SK-N-SH treated with all-trans-retinoic acid at 6 μM for 48 hours (cell line): ENCODE measurements at regions not wholly inside any gene's neighbourhood (a gene's known extent, or its start where the extent isn't known, plus 50 kb on each side); places are given as distances from the start of the nearest gene placed in this dataset.

Experiments
- ARNTL ChIP-seq: fragments of 450-650 bp; formaldehyde crosslinking; IDR thresholded peaks from 2 replicates; pipeline ENCODE4 v1.5.0; 2020; ENCODE audit warnings: low read depth, mild to moderate bottlenecking, moderate library complexity, borderline replicate concordance
- BACH2 ChIP-seq: fragments of 250-450 bp; sonication (Bioruptor Pico); IDR thresholded peaks from 2 replicates; pipeline ENCODE4 v1.9.0; 2021; ENCODE audit warnings: mild to moderate bottlenecking, borderline replicate concordance
- CREB5 ChIP-seq: fragments of 250-450 bp; sonication (Bioruptor Pico); IDR thresholded peaks from 2 replicates; pipeline ENCODE4 v1.5.1; 2020; ENCODE audit warnings: low read depth, mild to moderate bottlenecking, moderate library complexity
- CSDC2 ChIP-seq: fragments of 250-450 bp; sonication (Bioruptor Pico); IDR thresholded peaks from 2 replicates; pipeline ENCODE4 v1.5.0; 2020; ENCODE audit warnings: mild to moderate bottlenecking, moderate library complexity
- CSRNP3 ChIP-seq: fragments of 250-450 bp; sonication (Bioruptor Pico); IDR thresholded peaks from 2 replicates; pipeline ENCODE4 v1.5.1; 2021; ENCODE audit warnings: mild to moderate bottlenecking, moderate library complexity
- ISL1 ChIP-seq: fragments of 250-450 bp; sonication (Bioruptor Pico); IDR thresholded peaks from 2 replicates; pipeline ENCODE4 v2.1.2; 2022; ENCODE audit warnings: mild to moderate bottlenecking, moderate library complexity
- RARB ChIP-seq: fragments of 250-450 bp; sonication (Bioruptor Pico); IDR thresholded peaks from 2 replicates; pipeline ENCODE4 v1.8.0; 2021; ENCODE audit warnings: mild to moderate bottlenecking, moderate library complexity
- TCF4 ChIP-seq: fragments of 250-450 bp; sonication (Bioruptor Pico); IDR thresholded peaks from 2 replicates; pipeline ENCODE4 v1.8.0; 2021; ENCODE audit warnings: mild to moderate bottlenecking, moderate library complexity, borderline replicate concordance
- ZC3H10 ChIP-seq: fragments of 250-450 bp; sonication (Bioruptor Pico); IDR thresholded peaks from 2 replicates; pipeline ENCODE4 v1.5.1; 2021; ENCODE audit warnings: mild to moderate bottlenecking, moderate library complexity
- ZFP30 ChIP-seq: fragments of 450-650 bp; formaldehyde crosslinking; IDR thresholded peaks from 2 replicates; pipeline ENCODE4 v1.5.0; 2022; ENCODE audit warnings: mild to moderate bottlenecking, moderate library complexity
- ZNF565 ChIP-seq: fragments of 450-650 bp; formaldehyde crosslinking; conservative IDR thresholded peaks from 2 replicates; pipeline ENCODE4 v1.5.0; 2020; ENCODE audit warnings: low read depth, mild to moderate bottlenecking, moderate library complexity
- ZNF70 ChIP-seq: fragments of 450-650 bp; formaldehyde crosslinking; IDR thresholded peaks from 2 replicates; pipeline ENCODE4 v1.5.0; 2020; ENCODE audit warnings: mild to moderate bottlenecking, moderate library complexity
- ZNF8 ChIP-seq: fragments of 450-650 bp; formaldehyde crosslinking; IDR thresholded peaks from 2 replicates; pipeline ENCODE4 v1.5.0; 2020; ENCODE audit warnings: mild to moderate bottlenecking, moderate library complexity
- TF ChIP-seq, protein P1 (sequence below): fragments of 250-450 bp; sonication (Bioruptor Pico); IDR thresholded peaks from 2 replicates; pipeline ENCODE4 v1.8.0; 2020; ENCODE audit warnings: mild to moderate bottlenecking, moderate library complexity, borderline replicate concordance

DNA sequence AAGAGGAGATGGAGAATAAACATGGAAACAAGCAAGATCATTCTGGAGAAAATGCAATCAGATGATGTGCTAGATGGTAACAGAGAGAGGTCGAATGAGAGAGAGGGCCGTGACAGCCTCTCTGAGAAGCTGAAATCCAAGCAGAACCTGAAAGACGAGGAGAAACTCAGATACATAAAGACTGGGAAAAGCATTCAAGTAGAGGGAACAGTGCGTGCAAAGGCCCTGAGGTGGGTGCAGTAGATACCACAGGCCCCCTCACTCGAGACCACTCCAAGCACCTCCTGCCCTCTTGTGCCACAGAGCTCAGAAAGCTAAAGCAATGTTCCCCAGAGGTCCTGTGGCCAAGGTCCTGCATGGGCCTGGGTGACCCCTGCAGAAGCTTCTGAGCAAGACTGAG lies 54.8 kb upstream of the DLK1 start:
- TF ChIP-seq ZFP30 (CRISPR knock-in tag): no peak
- TF ChIP-seq RARB (CRISPR knock-in tag): no peak
- TF ChIP-seq CSDC2 (CRISPR knock-in tag): no peak
- no peak for TF ChIP-seq CREB5
- no peak for TF ChIP-seq TCF4 (CRISPR knock-in tag)
- TF ChIP-seq CSRNP3 (CRISPR knock-in tag): no peak
- TF ChIP-seq, protein P1, sequence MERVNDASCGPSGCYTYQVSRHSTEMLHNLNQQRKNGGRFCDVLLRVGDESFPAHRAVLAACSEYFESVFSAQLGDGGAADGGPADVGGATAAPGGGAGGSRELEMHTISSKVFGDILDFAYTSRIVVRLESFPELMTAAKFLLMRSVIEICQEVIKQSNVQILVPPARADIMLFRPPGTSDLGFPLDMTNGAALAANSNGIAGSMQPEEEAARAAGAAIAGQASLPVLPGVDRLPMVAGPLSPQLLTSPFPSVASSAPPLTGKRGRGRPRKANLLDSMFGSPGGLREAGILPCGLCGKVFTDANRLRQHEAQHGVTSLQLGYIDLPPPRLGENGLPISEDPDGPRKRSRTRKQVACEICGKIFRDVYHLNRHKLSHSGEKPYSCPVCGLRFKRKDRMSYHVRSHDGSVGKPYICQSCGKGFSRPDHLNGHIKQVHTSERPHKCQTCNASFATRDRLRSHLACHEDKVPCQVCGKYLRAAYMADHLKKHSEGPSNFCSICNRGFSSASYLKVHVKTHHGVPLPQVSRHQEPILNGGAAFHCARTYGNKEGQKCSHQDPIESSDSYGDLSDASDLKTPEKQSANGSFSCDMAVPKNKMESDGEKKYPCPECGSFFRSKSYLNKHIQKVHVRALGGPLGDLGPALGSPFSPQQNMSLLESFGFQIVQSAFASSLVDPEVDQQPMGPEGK: no peak
- no peak for TF ChIP-seq ZNF70 (CRISPR knock-in tag)
- TF ChIP-seq ISL1 (CRISPR knock-in tag): no peak
- no peak for TF ChIP-seq ZNF565 (CRISPR knock-in tag)
- TF ChIP-seq ZNF8 (CRISPR knock-in tag): no peak
- TF ChIP-seq ZC3H10: no peak
- TF ChIP-seq ARNTL (CRISPR knock-in tag): no peak
- TF ChIP-seq BACH2 (CRISPR knock-in tag): no peak
